GM06990 (cell line): ENCODE measurements at regions not wholly inside any gene's neighbourhood (a gene's known extent, or its start where the extent isn't known, plus 50 kb on each side); places are given as distances from the start of the nearest gene placed in this dataset.

Experiments
- DNase-seq: peaks from one replicate; pipeline ENCODE4 v3.0.0-alpha.2; 2011; ENCODE audit not compliant: insufficient read length; ENCODE audit errors: extremely low read depth
- H3K27me3 ChIP-seq: replicated peaks from 2 replicates; pipeline ENCODE4 v1.6.0; 2011; ENCODE audit warnings: low read length; ENCODE audit not compliant: control insufficient read depth, insufficient read depth
- H3K36me3 ChIP-seq: 2 replicates; pipeline ENCODE4 v1.5.1; 2011; ENCODE audit warnings: low read length; ENCODE audit not compliant: control insufficient read depth, insufficient read depth
- H3K4me3 ChIP-seq: replicated peaks from 2 replicates; pipeline ENCODE4 v1.5.1; 2011; ENCODE audit warnings: low read depth, mild to moderate bottlenecking, control low read depth, low read length
- CTCF ChIP-seq: IDR thresholded peaks from 2 replicates; pipeline ENCODE4 v1.5.1; 2011; ENCODE audit warnings: low read length, control low read depth, mild to moderate bottlenecking, inconsistent platforms; ENCODE audit not compliant: insufficient read depth, poor library complexity, severe bottlenecking

GRCh38 chr20:51854921-51855320 is 52.6 kb upstream of the SALL4 start:
- Histone ChIP-seq H3K27me3 (no peaks in the 10 kb centered on the region; the same call in 1 of the 2 replicates), H3K4me3 (no peak overlapping the region), H3K36me3 (no peaks in the 10 kb centered on the region)
- TF ChIP-seq CTCF = no peak
- DNase-seq = no peak
